B cell (primary cell): ENCODE measurements at regions not wholly inside any gene's neighbourhood (a gene's known extent, or its start where the extent isn't known, plus 50 kb on each side); places are given as distances from the start of the nearest gene placed in this dataset.

Experiments used
- EZH2 ChIP-seq: IDR thresholded peaks from 2 replicates; pipeline ENCODE4 v1.6.1; 2012; ENCODE audit warnings: borderline replicate concordance, low read depth, mild to moderate bottlenecking, moderate library complexity, low read length; ENCODE audit not compliant: insufficient read depth, poor library complexity, severe bottlenecking
- TF ChIP-seq, protein P1 (sequence below): fragments of 200-600 bp; IDR thresholded peaks from one replicate; pipeline ENCODE4 v1.8.0; 2022; ENCODE audit warnings: antibody characterized with exemption, mild to moderate bottlenecking

DNA sequence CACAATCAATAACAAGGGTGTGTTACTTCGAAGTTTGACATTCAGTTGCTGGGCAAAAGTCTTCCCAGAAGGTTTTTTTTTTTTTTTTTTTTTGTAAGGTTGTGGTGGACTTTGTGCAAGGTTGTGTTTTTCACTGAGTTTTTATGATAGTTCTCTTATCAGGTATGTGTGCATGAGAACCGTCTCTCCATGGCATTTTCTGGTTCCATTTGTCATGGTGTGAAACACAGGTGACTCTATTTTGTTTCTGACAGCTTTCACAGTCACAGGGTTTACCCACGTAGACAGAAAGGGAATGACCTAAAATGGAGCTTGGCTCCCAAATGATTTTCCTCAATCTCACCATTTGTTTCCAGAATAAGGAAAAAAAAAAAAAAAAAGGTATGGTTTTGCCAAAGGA, 1377.2 kb upstream of the CADM2 start:
- TF ChIP-seq, protein P1, sequence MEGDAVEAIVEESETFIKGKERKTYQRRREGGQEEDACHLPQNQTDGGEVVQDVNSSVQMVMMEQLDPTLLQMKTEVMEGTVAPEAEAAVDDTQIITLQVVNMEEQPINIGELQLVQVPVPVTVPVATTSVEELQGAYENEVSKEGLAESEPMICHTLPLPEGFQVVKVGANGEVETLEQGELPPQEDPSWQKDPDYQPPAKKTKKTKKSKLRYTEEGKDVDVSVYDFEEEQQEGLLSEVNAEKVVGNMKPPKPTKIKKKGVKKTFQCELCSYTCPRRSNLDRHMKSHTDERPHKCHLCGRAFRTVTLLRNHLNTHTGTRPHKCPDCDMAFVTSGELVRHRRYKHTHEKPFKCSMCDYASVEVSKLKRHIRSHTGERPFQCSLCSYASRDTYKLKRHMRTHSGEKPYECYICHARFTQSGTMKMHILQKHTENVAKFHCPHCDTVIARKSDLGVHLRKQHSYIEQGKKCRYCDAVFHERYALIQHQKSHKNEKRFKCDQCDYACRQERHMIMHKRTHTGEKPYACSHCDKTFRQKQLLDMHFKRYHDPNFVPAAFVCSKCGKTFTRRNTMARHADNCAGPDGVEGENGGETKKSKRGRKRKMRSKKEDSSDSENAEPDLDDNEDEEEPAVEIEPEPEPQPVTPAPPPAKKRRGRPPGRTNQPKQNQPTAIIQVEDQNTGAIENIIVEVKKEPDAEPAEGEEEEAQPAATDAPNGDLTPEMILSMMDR = no peak
- no peak for TF ChIP-seq EZH2
